ENCODE measurements at regions not wholly inside any gene's neighbourhood (a gene's known extent, or its start where the extent isn't known, plus 50 kb on each side); places are given as distances from the start of the nearest gene placed in this dataset.

- no peak overlapping the region for H3K27ac ChIP-seq (ENCODE audit: extremely low read depth, low read depth, low read length)
- in situ Hi-C loops (cut with MboI): no loop called here
- DNase-seq (ENCODE audit: extremely low read depth in 1 of 4, low spot score in 3 of 4) (no peak), FAIRE-seq (no peak), ATAC-seq (no peak)
- ChIA-PET CTCF (ENCODE audit: low intra/inter-chr PET ratio) (no interaction called here), POLR2A (no interaction called here)
- no peak overlapping the region for H2AFZ ChIP-seq (ENCODE audit: low read depth, low read length)
- H3K4me3 ChIP-seq: no peak overlapping the region
- H3K4me1 ChIP-seq (replicated peaks in 1 of 2; ENCODE audit: control insufficient read depth in 2 of 2, insufficient read depth in 2 of 2, low read length in 2 of 2): no peaks in the 10 kb centered on the region
- H3K4me2 ChIP-seq (ENCODE audit: insufficient read depth, low read length): no peak overlapping the region
- no peaks in the 10 kb centered on the region for H3K79me2 ChIP-seq (ENCODE audit: control insufficient read depth, insufficient read depth, low read length)
- no peaks in the 10 kb centered on the region for H4K20me1 ChIP-seq (replicated peaks; ENCODE audit: control insufficient read depth, insufficient read depth, low read length)
- no peaks in the 10 kb centered on the region for H3K36me3 ChIP-seq (ENCODE audit: control insufficient read depth, insufficient read depth, low read length)
- H3K9me1 ChIP-seq (ENCODE audit: control insufficient read depth, insufficient read depth, low read length): no peaks in the 10 kb centered on the region
- no TSS peak for BruUV-seq (replicated peaks)
- intact Hi-C loops (cut with micrococcal nuclease): no loop called here
- H3K27me3 ChIP-seq (ENCODE audit: control insufficient read depth in 2 of 2, insufficient read depth in 2 of 2, low read length in 2 of 2): no peaks in the 10 kb centered on the region
- no peaks in the 10 kb centered on the region for H3K9me3 ChIP-seq (replicated peaks; ENCODE audit: control insufficient read depth, insufficient read depth, low read depth, low read length)
- H3K9ac ChIP-seq (ENCODE audit: insufficient read depth in 1 of 2, low read depth in 2 of 2, low read length in 2 of 2): no peak overlapping the region
- TF ChIP-seq E2F4 (CRISPR knock-in tag; IDR thresholded peaks at IDR 0.05; ENCODE audit: low read depth) (no peak), TSHZ1 (CRISPR knock-in tag; IDR thresholded peaks at IDR 0.05) (no peak), HDAC3 (IDR thresholded peaks at IDR 0.05; ENCODE audit: borderline replicate concordance, partially characterized antibody) (no peak), ZNF699 (CRISPR knock-in tag; IDR thresholded peaks at IDR 0.05; ENCODE audit: insufficient replicate concordance) (no peak), DLX4 (CRISPR knock-in tag; IDR thresholded peaks at IDR 0.05) (no peak), ZBTB11 (CRISPR knock-in tag; IDR thresholded peaks at IDR 0.05) (no peak), HBP1 (CRISPR knock-in tag; IDR thresholded peaks at IDR 0.05) (no peak), ETS1 (conservative IDR thresholded peaks at IDR 0.05; ENCODE audit: control insufficient read depth, low read depth, low read length) (no peak), GATAD2B (IDR thresholded peaks at IDR 0.05; ENCODE audit: borderline replicate concordance) (no peak), TAF9B (IDR thresholded peaks at IDR 0.05; ENCODE audit: partially characterized antibody) (no peak), KLF10 (CRISPR knock-in tag; IDR thresholded peaks at IDR 0.05) (no peak)
These were observed 1279.5 kb upstream of the CITED2 start for GRCh38 chr6:140653972-140654371.

Measured in K562 (cell line).